Activated CD4-positive, alpha-beta T cell treated with anti-CD3 and anti-CD28 coated beads, Interleukin-2, Interleukin-6, amounts not matched to agents 100 ng/mL and 50 ng/mL, durations not matched to agents 16 hours and 8 hours (primary cell): ENCODE measurements at regions not wholly inside any gene's neighbourhood (a gene's known extent, or its start where the extent isn't known, plus 50 kb on each side); places are given as distances from the start of the nearest gene placed in this dataset.

Experiments
- DNase-seq: peaks from one replicate; pipeline ENCODE4 v3.0.0-alpha.2; 2020

GRCh38 chr12:114767906-114768722, 84.1 kb upstream of the TBX3 start:
- DNase-seq = no peak

DNA sequence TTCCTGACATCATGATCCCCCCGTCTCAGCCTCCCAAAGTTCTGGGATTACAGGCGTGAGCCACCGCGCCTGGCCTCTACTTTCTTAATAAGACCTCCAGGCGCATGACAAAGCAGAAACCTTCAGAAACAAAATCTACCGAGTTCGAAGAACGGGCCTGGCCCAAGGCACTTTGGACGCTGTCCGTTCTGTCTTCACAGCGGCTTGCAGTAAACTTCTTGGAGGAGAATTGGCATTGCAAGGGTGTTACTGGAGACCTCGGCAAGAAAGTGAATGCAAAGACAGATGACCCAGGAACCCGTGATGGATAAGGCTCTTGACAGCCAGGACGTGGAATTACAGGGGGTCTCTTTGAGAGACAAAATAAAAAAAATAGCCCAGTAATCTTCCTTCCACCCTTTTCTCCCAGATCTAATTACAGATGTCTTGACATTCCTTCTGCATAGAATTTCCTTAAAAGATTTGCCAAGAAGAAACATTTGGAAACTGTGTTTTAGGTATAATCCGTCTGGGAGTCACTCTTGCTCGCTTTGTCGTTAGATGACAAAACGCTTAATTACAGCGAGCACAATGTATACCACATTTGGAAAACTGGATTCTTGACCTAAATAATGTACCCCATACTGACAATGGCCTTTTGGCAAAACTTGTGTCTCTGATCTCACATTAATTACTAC, 83.2 kb upstream of the TBX3 start:
- DNase-seq = no peak

- DNase-seq = no peak
Measured at GRCh38 chr12:114765960-114766691, 82.2 kb upstream of the TBX3 start.

DNA sequence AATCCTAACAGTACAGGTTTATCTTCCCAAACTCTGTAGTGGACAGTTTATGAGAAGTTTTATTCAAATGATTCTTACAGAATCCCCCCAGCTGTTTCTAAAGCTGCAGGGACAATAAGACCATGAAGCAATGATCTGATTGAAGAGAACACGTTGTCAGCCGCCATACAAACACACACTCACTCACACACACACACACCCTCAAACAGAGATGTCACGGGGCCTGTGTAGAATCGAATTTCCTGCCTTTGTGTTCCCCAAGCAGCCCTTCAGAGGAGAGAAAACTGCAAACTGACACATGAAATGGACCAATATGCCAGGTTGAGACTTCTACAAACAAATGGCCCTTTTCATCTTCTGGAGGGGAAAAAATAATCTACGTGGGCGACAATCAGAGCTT, 80.5 kb upstream of the TBX3 start:
- no peak for DNase-seq

DNA sequence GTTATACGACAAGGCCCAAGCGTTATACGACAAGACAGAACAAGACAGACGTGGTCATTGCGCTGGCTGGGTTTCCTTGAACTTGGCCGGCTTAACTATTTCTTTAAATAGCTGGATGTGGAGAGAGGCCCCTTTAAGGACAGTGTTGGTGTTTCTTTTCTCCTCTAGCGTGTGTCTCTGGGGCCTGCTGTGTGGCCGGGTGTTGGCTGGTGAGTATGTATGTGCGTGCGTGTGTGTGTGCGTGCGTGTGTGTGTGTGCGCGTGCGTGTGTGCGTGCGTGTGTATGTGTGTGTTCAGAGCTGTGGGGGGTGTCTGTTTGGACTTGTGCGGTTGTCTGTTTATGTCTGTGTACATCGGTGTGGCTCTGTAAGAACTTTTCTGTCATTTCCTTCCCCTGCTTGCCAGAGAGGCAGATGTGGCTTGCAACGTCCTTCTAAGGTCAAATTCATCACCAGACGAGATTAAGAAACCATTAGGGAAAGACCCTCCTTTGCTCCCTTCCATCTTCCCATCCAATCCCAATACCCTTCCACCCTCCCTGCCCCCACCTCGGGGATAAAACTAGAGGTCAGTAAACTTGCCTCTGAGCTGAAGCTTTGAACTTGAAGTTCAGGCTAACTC, 78.6 kb upstream of the TBX3 start:
- no peak for DNase-seq

DNA sequence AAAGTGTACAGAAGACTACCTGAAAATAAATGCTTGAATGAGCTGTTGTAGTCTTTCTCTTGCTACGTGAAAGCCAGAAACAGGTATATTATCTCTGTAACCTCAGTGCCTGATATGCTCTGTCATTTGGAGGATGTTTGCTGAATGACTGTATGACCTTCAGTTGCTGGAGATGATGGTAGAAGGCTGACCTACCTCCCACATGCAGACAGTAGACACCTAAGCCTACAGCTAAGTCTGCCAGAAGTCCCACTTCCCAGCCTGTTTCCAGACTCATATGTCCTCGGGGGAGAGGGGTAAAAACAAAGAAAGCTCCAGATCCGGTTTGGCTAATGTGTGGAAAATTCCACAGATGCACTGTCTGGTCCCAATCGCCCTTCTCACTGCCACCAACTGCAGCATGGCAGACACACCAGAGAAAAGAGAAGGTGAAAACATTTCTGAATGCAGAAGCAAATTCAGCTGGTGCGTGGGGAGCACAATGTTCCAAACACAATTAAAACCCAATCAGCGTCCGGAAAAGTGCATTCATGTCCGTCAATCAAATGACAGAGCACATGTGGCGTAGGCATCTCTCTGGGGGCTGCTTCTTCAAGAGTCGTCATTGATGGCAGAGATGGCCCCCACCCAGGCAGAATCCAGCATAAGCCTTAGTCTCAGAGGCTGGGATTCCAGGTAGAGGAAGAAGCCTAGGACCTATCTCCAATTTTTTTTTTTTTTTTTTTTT, 76.3 kb upstream of the TBX3 start:
- DNase-seq = no peak

DNA sequence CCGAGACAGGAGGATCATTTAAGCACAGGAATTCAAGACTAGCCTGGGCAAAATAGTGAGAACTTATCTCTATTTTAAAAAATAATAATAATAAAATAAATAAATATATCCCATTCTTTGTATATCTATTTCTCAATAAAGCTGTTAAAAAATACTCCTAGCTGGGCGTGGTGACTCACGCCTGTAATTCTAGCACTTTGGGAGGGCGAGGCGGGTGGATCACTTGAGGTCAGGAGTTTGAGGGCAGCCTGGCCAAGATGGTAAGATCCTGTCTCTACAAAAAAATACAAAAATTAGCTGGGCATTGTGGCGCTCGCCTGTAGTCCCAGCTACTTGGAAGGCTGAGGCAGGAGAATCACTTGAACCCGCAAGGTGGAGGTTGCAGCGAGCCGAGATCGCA, 75.7 kb upstream of the TBX3 start:
- no peak for DNase-seq

GRCh38 chr12:114757684-114758325, 73.8 kb upstream of the TBX3 start:
- no peak for DNase-seq

DNA sequence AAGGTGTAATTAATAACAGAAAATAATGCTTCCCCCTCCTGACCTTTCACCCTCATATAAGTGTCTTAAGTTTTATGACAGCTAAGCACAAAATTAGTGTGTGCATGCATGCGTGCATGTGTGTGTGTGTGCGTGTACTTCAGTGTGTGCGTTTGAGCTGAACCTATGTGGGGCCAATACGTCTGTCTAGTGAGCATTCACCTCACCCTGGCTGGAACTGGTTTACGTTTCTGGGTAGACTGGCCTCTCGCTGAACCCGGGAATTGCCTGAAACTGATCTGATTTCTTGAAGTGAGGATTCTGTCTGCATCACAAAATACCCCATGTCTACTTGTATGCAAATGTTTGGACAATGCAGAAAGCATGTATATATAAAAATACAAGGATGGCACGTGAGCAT, 68.2 kb upstream of the TBX3 start:
- DNase-seq = no peak

- no peak for DNase-seq
Measured at GRCh38 chr12:114751712-114752111, 67.7 kb upstream of the TBX3 start.

DNA sequence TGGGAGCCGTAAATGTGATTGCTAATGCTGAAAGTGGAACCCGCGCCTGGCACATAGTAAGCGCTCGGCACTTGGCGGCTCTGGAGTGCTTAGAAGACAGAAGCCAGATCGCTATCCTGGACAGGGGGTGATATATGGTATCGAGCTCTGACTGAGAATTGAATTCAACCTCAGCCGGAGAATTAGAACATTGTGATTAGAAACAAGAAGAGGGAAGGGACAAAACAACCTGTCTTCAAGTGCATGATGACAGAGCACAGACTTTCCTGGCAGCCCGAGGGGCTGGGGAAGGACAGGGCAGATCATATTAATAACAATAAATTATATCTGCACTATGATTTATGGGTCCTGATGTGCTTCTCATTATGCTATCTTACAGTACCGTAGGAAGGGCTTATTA, 66.9 kb upstream of the TBX3 start:
- no peak for DNase-seq

DNA sequence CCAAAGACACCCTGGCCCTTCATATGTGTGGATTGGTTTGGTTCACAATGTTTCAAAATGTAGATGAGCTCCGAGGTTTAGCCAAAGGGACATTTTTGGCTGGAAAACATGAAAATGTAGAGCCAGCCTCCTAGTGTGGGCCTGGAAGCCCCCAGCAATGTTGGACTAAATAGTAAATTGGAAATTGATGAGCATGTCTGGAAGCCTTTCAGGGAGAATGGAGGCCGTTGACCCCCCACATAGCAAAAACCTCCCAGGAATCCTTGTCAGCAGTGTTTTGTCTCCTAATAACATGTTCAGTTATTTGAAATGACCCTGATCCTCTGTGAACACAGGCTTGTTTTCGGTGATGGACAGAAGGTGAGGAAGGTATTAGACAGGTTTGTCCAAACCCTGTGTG, 65.1 kb upstream of the TBX3 start:
- no peak for DNase-seq

- no peak for DNase-seq
Measured at GRCh38 chr12:114747012-114747858, 63.3 kb upstream of the TBX3 start.

GRCh38 chr12:114746297-114747011, 62.5 kb upstream of the TBX3 start:
- no peak for DNase-seq

- DNase-seq = no peak
Measured at GRCh38 chr12:114744691-114745090, 60.7 kb upstream of the TBX3 start.

GRCh38 chr12:114744285-114744684, 60.3 kb upstream of the TBX3 start:
- no peak for DNase-seq

- DNase-seq = no peak
Measured at GRCh38 chr12:114743799-114744198, 59.8 kb upstream of the TBX3 start.

DNA sequence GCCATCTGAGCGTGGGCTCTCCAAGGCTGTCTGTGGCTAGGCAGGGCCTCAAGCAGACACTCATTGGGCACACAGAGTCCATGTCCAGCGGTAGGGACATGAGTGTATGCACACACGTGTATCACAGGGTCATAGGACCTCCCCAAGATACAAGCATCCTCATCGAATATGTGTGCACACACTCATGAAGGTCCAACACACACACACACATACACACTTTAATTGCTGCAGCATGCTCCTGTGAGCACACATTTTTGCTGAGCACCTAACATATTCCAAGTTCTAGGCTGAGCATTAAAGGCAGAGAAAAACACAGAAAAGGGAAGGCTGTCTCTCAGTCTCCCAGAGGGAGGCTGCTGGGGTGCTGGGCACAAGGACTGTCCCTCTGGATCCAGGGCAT, 59.3 kb upstream of the TBX3 start:
- no peak for DNase-seq

DNA sequence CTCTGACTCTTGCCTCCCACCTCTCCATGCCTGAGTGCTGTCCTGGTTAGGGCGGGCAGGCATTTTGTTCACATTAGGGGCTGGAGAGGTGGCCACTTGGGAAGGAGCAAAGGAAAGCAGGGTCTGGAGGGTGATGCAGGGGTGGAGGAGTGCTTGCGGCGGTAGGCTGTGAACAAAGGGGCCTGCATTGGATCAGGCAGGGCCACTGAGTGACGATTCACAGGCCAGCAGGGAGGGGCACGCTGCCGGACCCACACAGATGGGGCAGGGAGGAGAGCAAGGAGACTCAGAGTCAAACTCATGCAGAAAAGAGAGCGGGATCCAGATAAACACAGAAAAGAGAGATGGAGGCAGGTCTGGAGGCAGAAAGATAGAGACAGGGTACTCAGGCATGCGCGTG, 58.4 kb upstream of the TBX3 start:
- no peak for DNase-seq

DNA sequence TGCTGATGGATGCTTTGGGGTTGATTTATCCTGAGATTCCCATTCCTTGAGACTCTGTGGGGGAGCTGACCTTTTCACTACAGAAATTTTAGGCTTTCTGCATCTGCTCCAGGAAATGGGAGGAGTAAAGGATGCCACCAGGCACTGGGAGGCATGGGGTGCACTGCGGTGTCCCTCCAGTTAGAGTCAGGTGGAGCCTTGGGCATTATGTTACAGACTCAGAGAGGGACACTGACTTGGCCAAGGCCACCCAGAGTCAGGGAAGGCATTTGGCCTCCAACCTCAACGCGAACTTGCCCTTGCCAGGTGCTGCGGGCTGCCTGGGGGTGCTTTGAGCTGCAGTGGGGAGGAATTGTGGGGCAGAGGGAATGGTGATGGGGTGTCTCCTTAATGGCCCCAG, 58.0 kb upstream of the TBX3 start:
- DNase-seq = no peak

DNA sequence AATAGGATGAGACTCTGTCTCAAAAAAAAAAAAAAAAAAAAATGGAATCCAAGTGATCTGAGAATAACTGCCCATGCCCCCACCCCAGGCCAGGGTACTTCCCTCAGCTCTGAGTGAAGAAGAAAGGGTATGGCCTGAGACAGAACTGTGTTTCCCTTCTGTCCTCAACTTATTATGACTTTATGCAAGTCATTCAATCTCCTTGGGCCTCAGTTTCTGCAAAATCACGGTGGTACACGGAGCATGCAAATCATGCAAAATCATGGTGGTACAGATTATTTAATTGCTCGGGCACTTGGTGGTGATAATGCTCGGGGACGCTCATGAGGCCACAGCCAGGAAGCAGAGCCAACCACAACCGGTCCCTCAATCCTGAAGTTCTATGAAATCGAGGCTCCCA, 56.5 kb upstream of the TBX3 start:
- DNase-seq = no peak
